ENCODE measurements at regions not wholly inside any gene's neighbourhood (a gene's known extent, or its start where the extent isn't known, plus 50 kb on each side); places are given as distances from the start of the nearest gene placed in this dataset.
A peak's percentile ranks its signal among the peaks of the same experiment; 100 is the strongest.

DNA sequence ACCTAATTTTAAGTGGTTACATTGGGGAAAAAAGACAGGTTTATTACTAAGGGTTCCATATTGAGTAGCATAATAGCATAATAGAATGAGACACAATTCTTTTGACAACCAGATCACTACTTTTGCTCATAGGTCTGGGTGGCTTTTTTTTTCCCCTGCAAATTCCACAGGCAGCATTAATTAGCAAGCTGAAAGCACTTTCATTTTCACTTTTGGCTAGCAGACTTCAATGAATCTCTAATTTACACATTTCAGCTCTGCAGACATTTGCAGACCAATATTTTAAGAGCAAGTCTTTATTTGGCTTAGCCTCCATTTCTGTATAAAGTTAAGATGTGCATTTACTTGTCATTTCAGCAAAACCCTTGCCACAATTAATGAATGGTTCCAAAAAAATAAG lies 185.5 kb downstream of the NOL4 start:
- no peak for DNase-seq (ENCODE audit: low read depth, low spot score)
- Histone ChIP-seq H3K9me3 (ENCODE audit: control insufficient read depth, insufficient read depth, low read length) (no peaks in the 10 kb centered on the region), H3K4me3 (ENCODE audit: low read length) (no peak overlapping the region), H3K4me1 (ENCODE audit: control insufficient read depth, insufficient read depth, low read length) (no peaks in the 10 kb centered on the region; the same call in 1 of the 2 replicates), H3K27ac (ENCODE audit: low read length) (no peak overlapping the region), H3K36me3 (ENCODE audit: control insufficient read depth, insufficient read depth, low read length) (no peaks in the 10 kb centered on the region), H3K27me3 (ENCODE audit: control insufficient read depth, insufficient read depth, low read length) (no peaks in the 10 kb centered on the region)

DNA sequence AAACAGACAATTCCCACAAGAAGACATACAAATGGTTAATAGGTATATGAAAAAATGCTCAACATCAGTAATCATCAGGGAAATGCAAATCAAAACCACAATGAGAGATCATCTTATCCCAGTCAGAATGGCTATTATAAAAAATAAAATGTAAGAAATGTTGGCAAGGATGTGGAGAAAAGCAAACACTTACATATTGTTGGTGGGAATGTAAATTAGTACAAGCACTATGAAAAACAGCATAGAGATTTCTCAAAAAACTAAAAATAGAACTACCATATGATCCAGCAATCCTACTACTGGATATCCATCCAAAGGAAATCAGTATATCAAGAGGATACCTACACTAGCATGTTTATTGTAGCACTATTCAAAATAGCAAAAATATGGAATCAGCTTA lies 186.6 kb downstream of the NOL4 start:
- no peaks in the 10 kb centered on the region; the same call in 1 of the 2 replicates for H3K4me1 ChIP-seq (ENCODE audit: control insufficient read depth, insufficient read depth, low read length)
- no peaks in the 10 kb centered on the region for H3K27me3 ChIP-seq (ENCODE audit: control insufficient read depth, insufficient read depth, low read length)
- H3K9me3 ChIP-seq (ENCODE audit: control insufficient read depth, insufficient read depth, low read length) = no peaks in the 10 kb centered on the region
- DNase-seq (ENCODE audit: low read depth, low spot score) = no peak
- no peaks in the 10 kb centered on the region for H3K36me3 ChIP-seq (ENCODE audit: control insufficient read depth, insufficient read depth, low read length)
- no peak overlapping the region for H3K27ac ChIP-seq (ENCODE audit: low read length)
- no peak overlapping the region for H3K4me3 ChIP-seq (ENCODE audit: low read length)

DNA sequence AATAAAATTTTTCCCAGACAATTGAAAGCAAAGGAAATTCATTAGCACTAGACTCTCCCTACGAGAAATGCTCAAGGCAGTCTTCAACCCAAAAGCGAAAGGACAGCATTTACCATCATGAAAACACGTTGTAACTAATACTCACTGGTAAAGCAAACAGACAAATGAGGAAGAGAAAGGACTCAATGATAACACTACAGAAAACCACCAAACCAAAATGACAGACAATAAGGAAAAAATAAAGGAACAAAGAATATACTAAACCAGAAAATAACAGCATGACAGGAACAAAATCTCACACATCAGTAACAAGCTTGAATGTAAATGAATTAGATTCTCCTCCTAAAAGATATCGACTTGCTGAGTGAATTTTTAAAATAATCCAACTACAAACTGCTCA lies 190.7 kb downstream of the NOL4 start:
- Histone ChIP-seq H3K27me3 (ENCODE audit: control insufficient read depth, insufficient read depth, low read length) (no peaks in the 10 kb centered on the region), H3K27ac (ENCODE audit: low read length) (no peak overlapping the region), H3K9me3 (ENCODE audit: control insufficient read depth, insufficient read depth, low read length) (no peaks in the 10 kb centered on the region), H3K4me1 (ENCODE audit: control insufficient read depth, insufficient read depth, low read length) (no peaks in the 10 kb centered on the region), H3K4me3 (ENCODE audit: low read length) (no peak overlapping the region), H3K36me3 (ENCODE audit: control insufficient read depth, insufficient read depth, low read length) (no peaks in the 10 kb centered on the region)
- DNase-seq (ENCODE audit: low read depth, low spot score) = no peak
- no CpG with 5 or more reads among the region's 4 CpGs for WGBS (ENCODE audit: insufficient coverage, insufficient read length)

DNA sequence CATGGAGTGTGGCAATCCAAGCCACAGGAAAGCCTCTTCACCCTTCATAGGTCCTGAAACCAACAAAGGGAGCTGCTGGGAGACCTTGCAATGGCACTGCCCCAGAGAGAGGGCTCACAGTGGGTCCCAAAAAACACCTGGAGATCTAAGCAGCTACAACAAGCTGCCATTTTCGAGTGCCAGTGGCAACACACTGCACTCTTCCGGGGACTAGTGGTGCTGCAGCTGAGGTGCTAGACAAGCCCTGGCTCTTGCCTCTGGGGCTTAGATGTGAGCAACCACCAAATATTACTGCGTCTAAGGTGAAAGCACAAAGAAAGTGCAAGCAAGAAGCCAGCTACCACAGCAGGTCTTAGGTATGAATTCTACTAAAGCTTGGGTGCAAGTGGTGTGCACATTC lies 192.9 kb downstream of the NOL4 start:
- H3K27ac ChIP-seq (ENCODE audit: low read length) = no peak overlapping the region
- H3K4me1 ChIP-seq (ENCODE audit: control insufficient read depth, insufficient read depth, low read length) = no peaks in the 10 kb centered on the region
- H3K27me3 ChIP-seq (ENCODE audit: control insufficient read depth, insufficient read depth, low read length) = no peaks in the 10 kb centered on the region
- no peaks in the 10 kb centered on the region for H3K9me3 ChIP-seq (ENCODE audit: control insufficient read depth, insufficient read depth, low read length)
- DNase-seq (ENCODE audit: low read depth, low spot score) = no peak
- H3K36me3 ChIP-seq (ENCODE audit: control insufficient read depth, insufficient read depth, low read length) = no peaks in the 10 kb centered on the region
- no CpG with 5 or more reads among the region's 3 CpGs for WGBS (ENCODE audit: insufficient coverage, insufficient read length)
- H3K4me3 ChIP-seq (ENCODE audit: low read length) = no peak overlapping the region

DNA sequence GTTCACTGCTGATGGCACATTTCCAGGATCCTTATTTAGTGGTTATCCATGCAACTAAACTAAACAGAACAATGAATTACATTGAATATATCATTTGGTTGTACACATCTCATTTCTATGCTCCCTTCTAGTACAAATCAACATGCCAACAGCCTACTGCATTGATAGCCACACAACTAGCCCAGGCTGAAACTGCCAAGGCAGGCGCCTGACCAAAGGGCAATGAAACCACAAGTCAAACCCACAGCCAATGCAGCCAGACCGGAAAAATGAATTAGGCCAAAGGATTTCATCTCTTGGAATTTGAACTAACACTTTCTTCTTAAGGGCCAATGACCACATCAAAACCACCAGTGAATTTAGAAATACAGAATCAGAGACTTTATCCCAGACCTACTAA lies 196.4 kb downstream of the NOL4 start:
- Histone ChIP-seq H3K4me3 (ENCODE audit: low read length) (no peak overlapping the region), H3K9me3 (ENCODE audit: control insufficient read depth, insufficient read depth, low read length) (no peaks in the 10 kb centered on the region), H3K27me3 (ENCODE audit: control insufficient read depth, insufficient read depth, low read length) (no peaks in the 10 kb centered on the region), H3K27ac (ENCODE audit: low read length) (no peak overlapping the region), H3K4me1 (ENCODE audit: control insufficient read depth, insufficient read depth, low read length) (no peaks in the 10 kb centered on the region), H3K36me3 (ENCODE audit: control insufficient read depth, insufficient read depth, low read length) (no peaks in the 10 kb centered on the region)
- no CpG with 5 or more reads among the region's 2 CpGs for WGBS (ENCODE audit: insufficient coverage, insufficient read length)
- DNase-seq (ENCODE audit: low read depth, low spot score) = no peak

DNA sequence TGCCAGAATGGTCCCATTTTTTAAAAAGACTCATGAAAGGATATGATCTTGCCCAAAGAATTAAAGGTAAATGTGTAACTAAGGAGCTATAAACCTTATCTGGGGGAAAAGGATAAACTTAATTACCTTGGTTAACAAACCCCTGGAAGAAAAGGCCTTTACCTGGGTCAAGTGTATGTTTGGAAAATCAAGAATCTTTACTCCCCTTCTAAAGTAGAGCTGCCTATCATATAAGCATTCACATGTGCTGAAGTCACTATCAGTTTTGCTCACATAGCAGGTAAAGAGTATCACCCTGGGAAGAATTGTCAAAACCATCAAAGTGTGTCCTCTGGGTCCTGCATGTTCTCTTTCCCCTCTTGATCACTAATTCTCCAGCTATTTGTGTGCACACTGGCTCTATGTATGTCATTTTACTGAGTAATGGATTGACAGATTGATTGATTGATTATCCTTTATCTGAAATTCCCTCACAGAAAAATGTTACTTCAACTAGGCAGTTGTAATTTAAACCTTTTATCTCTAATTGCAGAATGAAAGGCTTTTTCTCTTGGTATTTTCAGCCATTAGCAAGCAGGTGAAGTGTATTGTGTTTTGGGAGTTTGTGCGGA lies 199.4 kb downstream of the NOL4 start:
- H3K9me3 ChIP-seq (ENCODE audit: control insufficient read depth, insufficient read depth, low read length) = no peaks in the 10 kb centered on the region
- no peaks in the 10 kb centered on the region for H3K4me1 ChIP-seq (ENCODE audit: control insufficient read depth, insufficient read depth, low read length)
- H3K27me3 ChIP-seq (ENCODE audit: control insufficient read depth, insufficient read depth, low read length) = no peaks in the 10 kb centered on the region
- WGBS (ENCODE audit: insufficient coverage, insufficient read length) = no CpG with 5 or more reads among the region's 1 CpG
- H3K36me3 ChIP-seq (ENCODE audit: control insufficient read depth, insufficient read depth, low read length) = no peaks in the 10 kb centered on the region
- no peak overlapping the region for H3K27ac ChIP-seq (ENCODE audit: low read length)
- no peak overlapping the region for H3K4me3 ChIP-seq (ENCODE audit: low read length)
- DNase-seq (ENCODE audit: low read depth, low spot score) = no peak

DNA sequence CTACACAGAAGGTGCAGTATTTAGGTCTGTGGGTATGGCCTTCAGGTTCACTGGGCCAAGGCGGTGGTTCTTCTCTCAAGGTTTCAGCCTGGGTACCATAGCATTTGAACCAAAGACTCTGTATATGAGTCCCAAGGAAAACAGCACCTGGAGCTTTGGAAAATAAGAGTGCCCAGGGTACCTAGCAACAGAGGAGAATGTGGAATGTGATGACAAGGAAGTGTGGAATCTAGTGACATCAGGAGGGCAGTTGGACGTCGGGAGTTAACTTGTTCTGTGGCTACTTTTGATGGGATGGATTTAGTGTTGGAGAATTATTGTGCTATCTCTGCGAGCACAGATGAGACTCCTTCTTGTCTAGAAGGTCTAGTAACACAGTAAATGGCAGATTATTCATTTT lies 201.2 kb downstream of the NOL4 start:
- peak; percentile 18 for DNase-seq (ENCODE audit: low read depth, low spot score)
- no peaks in the 10 kb centered on the region for H3K27me3 ChIP-seq (ENCODE audit: control insufficient read depth, insufficient read depth, low read length)
- no peaks in the 10 kb centered on the region for H3K36me3 ChIP-seq (ENCODE audit: control insufficient read depth, insufficient read depth, low read length)
- no peak overlapping the region for H3K27ac ChIP-seq (ENCODE audit: low read length)
- H3K4me3 ChIP-seq (ENCODE audit: low read length) = no peak overlapping the region
- no peaks in the 10 kb centered on the region for H3K4me1 ChIP-seq (ENCODE audit: control insufficient read depth, insufficient read depth, low read length)
- H3K9me3 ChIP-seq (ENCODE audit: control insufficient read depth, insufficient read depth, low read length) = no peaks in the 10 kb centered on the region
- WGBS (ENCODE audit: insufficient coverage, insufficient read length) = no CpG with 5 or more reads among the region's 4 CpGs

DNA sequence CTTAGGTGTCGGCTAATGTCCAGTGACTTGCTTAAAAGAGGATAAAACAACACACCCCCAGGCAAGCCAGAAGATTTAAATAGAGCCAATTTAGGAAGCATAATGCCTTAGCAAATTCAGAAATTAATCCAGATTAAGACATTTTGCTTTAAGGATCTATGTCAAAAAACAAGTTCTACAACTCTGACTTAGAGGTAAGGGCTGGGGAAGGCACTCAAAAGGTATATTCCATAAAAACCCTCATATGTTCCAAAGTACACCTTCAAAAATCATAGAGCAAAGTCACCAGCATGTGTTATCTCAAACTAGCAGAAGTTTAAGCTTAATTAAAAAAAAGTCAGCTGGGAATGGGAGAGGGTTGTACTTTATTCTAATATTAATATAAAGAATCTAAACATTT lies 206.4 kb downstream of the NOL4 start:
- WGBS (ENCODE audit: insufficient coverage, insufficient read length) = no CpG with 5 or more reads among the region's 1 CpG
- H3K27me3 ChIP-seq (ENCODE audit: control insufficient read depth, insufficient read depth, low read length) = no peaks in the 10 kb centered on the region
- no peaks in the 10 kb centered on the region for H3K36me3 ChIP-seq (ENCODE audit: control insufficient read depth, insufficient read depth, low read length)
- no peaks in the 10 kb centered on the region for H3K9me3 ChIP-seq (ENCODE audit: control insufficient read depth, insufficient read depth, low read length)
- DNase-seq (ENCODE audit: low read depth, low spot score) = no peak
- no peaks in the 10 kb centered on the region for H3K4me1 ChIP-seq (ENCODE audit: control insufficient read depth, insufficient read depth, low read length)
- H3K27ac ChIP-seq (ENCODE audit: low read length) = no peak overlapping the region
- H3K4me3 ChIP-seq (ENCODE audit: low read length) = no peak overlapping the region

DNA sequence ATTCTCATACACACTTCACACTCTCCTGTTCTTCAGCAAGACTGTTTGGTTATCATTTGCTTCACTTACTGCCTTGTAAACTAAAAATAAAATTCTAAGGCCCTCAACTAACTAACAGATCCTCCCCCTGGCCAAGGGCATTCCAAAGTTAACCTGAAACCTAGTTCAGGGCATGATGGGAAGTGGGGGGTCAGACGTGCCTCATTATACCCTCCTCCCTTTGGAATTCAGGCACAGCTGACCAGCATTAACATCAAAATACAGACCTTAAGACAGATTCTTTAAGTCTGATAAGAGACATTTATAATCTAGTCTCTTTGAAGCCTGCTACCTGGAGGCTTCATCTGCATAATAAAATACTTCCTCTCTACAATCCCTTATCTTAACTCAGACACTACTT lies 221.0 kb downstream of the NOL4 start:
- H3K4me1 ChIP-seq (ENCODE audit: control insufficient read depth, insufficient read depth, low read length) = no peaks in the 10 kb centered on the region; the same call in 1 of the 2 replicates
- H3K27me3 ChIP-seq (ENCODE audit: control insufficient read depth, insufficient read depth, low read length) = no peaks in the 10 kb centered on the region
- no peak overlapping the region for H3K27ac ChIP-seq (ENCODE audit: low read length)
- peak; percentile 11 for DNase-seq (ENCODE audit: low read depth, low spot score)
- no peak overlapping the region for H3K4me3 ChIP-seq (ENCODE audit: low read length)
- no peaks in the 10 kb centered on the region for H3K9me3 ChIP-seq (ENCODE audit: control insufficient read depth, insufficient read depth, low read length)
- WGBS (ENCODE audit: insufficient coverage, insufficient read length) = no CpG with 5 or more reads among the region's 1 CpG
- no peaks in the 10 kb centered on the region for H3K36me3 ChIP-seq (ENCODE audit: control insufficient read depth, insufficient read depth, low read length)

DNA sequence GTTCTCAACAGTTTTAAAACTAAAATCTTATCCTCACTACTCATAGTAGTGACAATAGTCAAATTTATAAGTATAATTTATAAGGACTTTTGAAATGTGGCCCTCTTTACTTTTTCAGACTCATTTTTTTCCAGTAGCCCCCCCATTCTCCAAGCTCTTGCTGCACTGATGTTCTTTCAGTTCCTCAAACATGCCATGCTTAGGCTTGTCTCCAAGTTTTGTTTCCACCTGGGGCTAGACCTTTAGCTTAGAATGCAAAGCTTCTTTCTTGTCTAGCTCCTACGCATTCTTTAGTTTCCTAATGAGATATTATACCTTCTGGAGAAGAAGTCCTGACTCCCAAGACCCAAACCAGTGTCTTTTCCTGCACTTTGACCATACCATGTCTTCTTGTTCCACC lies 222.6 kb downstream of the NOL4 start:
- no peak overlapping the region for H3K27ac ChIP-seq (ENCODE audit: low read length)
- no peaks in the 10 kb centered on the region for H3K36me3 ChIP-seq (ENCODE audit: control insufficient read depth, insufficient read depth, low read length)
- H3K9me3 ChIP-seq (ENCODE audit: control insufficient read depth, insufficient read depth, low read length) = no peaks in the 10 kb centered on the region
- DNase-seq (ENCODE audit: low read depth, low spot score) = no peak
- H3K4me1 ChIP-seq (ENCODE audit: control insufficient read depth, insufficient read depth, low read length) = no peaks in the 10 kb centered on the region; the same call in 1 of the 2 replicates
- H3K4me3 ChIP-seq (ENCODE audit: low read length) = no peak overlapping the region
- H3K27me3 ChIP-seq (ENCODE audit: control insufficient read depth, insufficient read depth, low read length) = no peaks in the 10 kb centered on the region
- no CpG with 5 or more reads among the region's 1 CpG for WGBS (ENCODE audit: insufficient coverage, insufficient read length)

DNA sequence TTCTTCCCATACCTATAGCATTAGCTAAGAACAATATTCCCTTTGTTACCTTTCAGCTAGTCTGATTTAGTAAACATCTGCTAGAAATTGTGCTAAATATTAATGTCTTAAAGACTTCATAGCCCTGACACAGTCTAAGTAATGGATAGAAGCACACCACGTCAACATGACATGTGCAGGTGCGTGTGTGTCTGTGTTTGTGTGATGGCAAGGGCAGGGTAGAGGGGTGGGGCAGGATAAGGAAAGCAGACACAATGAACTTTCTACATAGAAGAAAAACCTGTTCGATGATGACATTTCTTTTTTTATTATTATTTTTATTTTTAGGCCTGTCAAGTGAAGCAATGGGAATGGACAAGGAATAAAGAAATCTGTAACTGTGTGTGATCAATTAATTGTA lies 223.3 kb downstream of the NOL4 start:
- H3K4me3 ChIP-seq (ENCODE audit: low read length) = no peak overlapping the region
- no peak overlapping the region for H3K27ac ChIP-seq (ENCODE audit: low read length)
- no CpG with 5 or more reads among the region's 3 CpGs for WGBS (ENCODE audit: insufficient coverage, insufficient read length)

More for the DNA sequence above, 223.3 kb downstream of the NOL4 start:
- DNase-seq (ENCODE audit: low read depth, low spot score) = no peak
- H3K4me1 ChIP-seq (ENCODE audit: control insufficient read depth, insufficient read depth, low read length) = no peaks in the 10 kb centered on the region; the same call in 1 of the 2 replicates
- H3K36me3 ChIP-seq (ENCODE audit: control insufficient read depth, insufficient read depth, low read length) = no peaks in the 10 kb centered on the region
- no peaks in the 10 kb centered on the region for H3K27me3 ChIP-seq (ENCODE audit: control insufficient read depth, insufficient read depth, low read length)
- H3K9me3 ChIP-seq (ENCODE audit: control insufficient read depth, insufficient read depth, low read length) = no peaks in the 10 kb centered on the region

Data from iPS DF 6.9 (cell line).